SHP77 treated with DMSO at 0.1 percent for 48 hours (cell line): ENCODE measurements at regions not wholly inside any gene's neighbourhood (a gene's known extent, or its start where the extent isn't known, plus 50 kb on each side); places are given as distances from the start of the nearest gene placed in this dataset.
"Not testable (repeated sequence)": the region's sequence is repeated elsewhere in the genome, so short reads cannot be mapped to it uniquely, and the experiment has no call there.

Experiments
- DNase-seq: peaks from one replicate; lab custom pipeline; 2025; lab: John Stamatoyannopoulos, UW

DNA sequence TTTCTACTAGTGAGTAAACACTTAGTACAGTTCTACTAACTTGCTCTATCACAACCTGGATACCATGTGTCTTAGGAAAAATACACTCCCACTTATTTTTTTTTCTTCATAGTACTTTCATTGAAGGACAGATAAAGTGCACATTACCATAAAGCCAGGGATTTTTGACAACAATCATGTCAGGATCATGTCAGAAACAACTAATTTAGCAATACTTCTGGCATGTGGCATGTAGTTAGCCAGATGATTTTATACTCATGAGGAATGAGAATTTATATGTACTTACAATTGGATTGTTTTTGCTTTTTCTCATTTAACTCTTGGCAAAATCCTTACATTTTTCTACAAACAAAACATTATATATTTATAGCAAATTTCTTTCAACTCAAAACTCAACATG, 630.7 kb upstream of the GRM3 start:
- no peak for DNase-seq

- no peak for DNase-seq
Measured at GRCh38 chr7:86008898-86009297, 634.8 kb upstream of the GRM3 start.

DNA sequence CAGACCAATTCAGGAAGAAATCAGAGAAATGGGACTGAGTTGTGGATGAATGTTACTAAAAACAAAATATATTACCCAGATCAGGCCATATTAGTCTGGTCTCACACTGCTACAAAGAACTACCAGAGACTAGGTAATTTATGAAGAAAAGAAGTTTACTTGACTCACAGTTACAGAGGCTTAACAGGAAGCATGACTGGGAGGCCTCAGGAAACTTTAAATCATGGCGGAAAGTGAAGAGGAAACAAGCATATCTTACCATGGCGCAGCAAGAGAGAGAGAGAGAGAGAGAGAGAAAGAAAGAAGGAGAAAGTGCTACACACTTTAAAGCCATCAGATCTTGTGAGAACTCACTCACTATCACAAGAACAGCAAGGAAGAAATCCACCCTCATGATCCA, 636.8 kb upstream of the GRM3 start:
- DNase-seq, result no peak

DNA sequence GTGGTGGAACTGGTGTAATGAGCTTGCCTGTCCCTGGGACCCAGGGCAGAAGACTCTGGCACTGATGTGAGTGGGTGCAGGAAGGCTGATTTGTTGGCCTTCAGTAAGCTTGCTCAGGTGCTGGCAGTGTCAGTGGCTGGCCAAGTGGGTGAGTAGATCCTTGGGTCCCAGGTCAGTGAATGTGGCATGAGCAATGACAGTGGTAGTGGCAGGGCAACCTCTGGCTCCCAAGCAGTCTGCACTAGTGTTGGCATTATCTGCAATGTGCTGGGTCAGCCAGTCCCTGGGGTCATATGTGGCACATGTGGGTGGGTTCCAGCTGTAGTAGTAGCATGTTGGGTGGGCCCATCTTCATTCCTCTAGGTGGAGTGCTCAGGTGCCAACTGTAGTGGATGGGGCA, 640.9 kb upstream of the GRM3 start:
- DNase-seq, result no peak

GRCh38 chr7:85997515-85997914, 646.2 kb upstream of the GRM3 start:
- no peak for DNase-seq

GRCh38 chr7:85995101-85995500, 648.6 kb upstream of the GRM3 start:
- no peak for DNase-seq

- no peak for DNase-seq
Measured at GRCh38 chr7:85980740-85981139, 663.0 kb upstream of the GRM3 start.

GRCh38 chr7:85974176-85974575, 669.5 kb upstream of the GRM3 start:
- DNase-seq, result no peak

DNA sequence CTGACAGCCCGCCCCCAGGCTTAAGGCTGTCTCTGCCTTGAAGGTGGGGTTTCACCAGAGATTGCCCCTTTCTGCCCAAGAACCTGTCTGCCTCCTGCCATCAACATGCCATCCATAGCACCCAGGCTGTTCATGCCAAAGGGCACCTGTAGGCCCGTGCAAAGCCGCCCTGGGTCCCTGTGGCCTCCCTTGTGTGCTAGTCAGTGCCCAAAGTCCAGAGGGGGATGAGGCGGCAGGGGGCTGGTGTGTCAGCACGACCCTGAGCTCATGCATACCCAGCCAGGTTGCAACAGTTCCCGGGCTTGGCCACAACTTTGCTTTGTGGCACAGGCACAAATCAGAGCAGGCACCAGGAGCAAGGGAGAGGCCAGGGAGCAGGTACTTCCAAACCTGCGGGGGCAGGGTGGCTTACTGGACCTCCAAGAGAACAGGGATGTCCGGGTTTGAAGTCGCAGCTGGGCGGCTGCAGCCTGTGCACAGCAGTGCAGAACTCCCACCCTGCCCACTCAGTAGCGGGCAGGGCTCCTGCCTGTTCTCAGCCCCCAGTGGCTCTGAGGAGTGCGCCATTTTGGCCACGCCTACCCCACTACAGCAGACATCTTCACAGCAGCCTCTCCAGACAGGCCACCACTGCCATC, 671.1 kb upstream of the GRM3 start:
- no peak for DNase-seq

GRCh38 chr7:85954961-85955360, 688.7 kb upstream of the GRM3 start:
- no peak for DNase-seq

DNA sequence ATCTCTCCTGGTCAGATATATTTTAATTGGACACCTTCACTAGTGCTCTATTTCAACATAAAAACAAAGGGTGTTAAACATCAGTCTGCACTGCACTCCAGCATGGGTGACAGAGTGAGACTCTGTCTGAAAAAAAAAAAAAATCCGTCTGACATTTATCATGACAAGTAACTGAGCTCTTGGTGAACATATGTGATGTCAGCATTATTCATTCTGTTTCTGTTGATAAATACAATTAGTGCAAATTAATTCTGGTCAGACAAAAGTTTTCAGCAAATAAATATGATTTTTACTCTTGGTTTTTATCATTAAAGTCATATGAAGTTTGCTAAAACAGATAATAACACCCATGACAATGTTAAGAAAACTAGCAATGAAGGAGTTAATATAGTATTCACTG, 692.8 kb upstream of the GRM3 start:
- no peak for DNase-seq

DNA sequence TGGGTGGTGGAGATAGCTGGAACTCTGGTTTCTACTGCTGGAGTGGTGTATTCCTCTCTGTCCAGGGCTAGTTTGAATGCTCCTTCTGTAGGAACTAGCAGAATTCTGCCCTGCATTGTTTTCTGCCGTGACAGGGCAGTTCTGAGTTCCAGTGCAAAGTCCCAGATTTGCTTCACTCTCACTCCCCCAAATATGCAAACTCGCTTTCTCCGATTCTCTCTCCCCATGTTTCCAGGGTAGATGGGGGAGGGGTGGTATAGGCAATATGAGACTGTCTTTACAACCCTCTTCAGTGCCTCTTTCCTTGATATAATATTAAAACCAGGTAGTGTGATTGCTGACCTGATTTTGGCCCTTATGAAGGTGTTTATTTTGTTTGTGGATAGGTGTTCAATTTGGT, 693.3 kb upstream of the GRM3 start:
- no peak for DNase-seq

GRCh38 chr7:85947767-85948166, 695.9 kb upstream of the GRM3 start:
- no peak for DNase-seq

DNA sequence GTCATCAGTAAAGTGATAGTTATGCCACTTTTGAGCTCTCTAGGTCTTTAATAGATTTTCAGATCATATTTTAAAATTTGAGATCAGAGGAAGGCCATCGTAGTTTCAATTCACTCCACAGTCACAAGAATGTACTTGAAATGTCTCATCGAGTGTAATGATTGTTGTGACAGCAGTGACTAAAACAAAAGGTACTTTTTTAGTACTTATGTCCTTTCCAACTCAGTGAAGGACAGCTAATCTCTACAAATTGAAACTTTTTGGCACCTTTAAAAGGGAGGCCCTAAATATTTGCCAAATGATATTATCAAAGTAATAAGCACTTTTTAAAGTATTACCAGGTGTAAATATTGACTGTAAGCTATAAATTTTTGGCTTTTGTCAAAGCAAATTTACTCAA, 702.9 kb upstream of the GRM3 start:
- DNase-seq, result no peak

DNA sequence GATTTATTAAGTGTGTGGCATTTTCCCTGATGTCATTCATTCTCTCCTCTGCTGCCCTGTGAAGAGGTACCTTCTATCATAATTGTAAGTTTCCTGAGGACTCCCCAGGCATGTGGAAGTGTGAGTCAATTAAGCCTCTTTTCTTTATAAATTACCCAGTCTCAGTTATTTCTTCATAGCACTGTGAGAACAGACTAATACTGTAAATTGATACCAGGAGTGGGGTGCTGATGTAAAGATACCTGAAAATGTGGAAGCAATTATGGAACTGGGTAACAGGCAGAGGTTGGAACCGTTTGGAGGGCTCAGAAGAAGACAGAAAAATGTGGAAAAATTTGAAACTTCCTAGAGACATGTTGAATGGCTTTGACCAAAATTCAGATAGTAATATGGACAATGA, 711.8 kb upstream of the GRM3 start:
- no peak for DNase-seq

DNA sequence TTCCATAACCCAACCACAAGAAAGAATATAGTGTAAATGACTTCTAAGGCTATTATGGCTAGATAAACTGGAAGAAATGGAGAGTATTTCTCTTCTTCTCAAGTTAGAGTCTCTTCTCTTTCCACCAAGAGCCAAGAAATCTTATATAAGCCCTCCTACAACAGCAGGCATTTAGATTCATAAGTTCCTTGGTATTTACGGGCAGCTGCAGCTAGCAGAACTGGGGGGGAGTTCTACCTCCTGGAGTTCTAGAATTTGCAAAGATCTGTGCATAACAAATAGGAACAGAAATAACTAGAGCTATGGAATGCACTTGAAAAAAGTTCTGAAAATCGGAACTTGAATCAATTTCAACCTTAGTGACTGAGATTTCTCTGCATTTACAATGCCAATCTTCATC, 715.2 kb upstream of the GRM3 start:
- no peak for DNase-seq

GRCh38 chr7:85927226-85927625, 716.5 kb upstream of the GRM3 start:
- no peak for DNase-seq

GRCh38 chr7:85924062-85924461, 719.6 kb upstream of the GRM3 start:
- DNase-seq, result no peak

- no peak for DNase-seq
Measured at GRCh38 chr7:85916016-85916415, 727.7 kb upstream of the GRM3 start.

GRCh38 chr7:85914437-85914836, 727.6 kb upstream of the SEMA3D start:
- no peak for DNase-seq

GRCh38 chr7:85908051-85908450, 721.2 kb upstream of the SEMA3D start:
- no peak for DNase-seq

DNA sequence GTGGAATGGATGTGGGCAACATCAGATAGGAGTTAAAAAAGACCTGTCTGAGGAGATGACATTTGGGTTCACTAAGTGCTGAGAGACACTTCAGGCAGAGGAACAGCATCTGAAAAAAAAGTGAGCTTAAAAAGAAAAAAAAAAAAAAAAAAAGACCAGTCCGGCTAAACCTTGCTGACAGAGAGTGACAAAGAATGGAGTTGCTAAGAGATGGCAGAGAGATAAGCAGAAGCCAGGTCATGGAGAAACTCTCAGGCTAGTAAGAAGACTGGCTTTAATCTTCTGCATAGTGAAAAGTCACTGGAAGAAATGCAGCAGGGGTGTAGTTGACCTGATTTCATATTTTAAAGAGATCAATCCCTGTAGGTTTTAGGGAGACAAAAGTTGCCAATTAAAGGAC, 711.1 kb upstream of the SEMA3D start:
- no peak for DNase-seq

- no peak for DNase-seq
Measured at GRCh38 chr7:85896531-85896930, 709.7 kb upstream of the SEMA3D start.

DNA sequence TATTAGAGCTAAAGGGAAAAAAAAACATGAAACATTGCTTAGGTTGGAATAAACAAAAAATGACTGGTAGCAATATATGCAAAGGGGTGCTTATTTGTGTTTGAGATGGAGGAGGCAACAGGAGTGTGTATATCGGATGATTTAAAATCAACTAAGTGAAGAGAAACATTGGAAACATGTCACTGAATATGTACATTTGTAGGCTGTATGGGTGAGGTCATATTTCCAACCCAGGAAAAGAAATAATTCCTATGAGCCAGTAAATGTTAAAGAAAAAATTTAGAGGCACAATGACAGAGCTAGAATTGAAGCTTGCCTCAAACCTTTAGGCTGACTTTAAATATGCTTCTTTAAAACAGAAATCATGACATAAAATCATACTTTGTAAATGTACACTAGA, 709.0 kb upstream of the SEMA3D start:
- no peak for DNase-seq

DNA sequence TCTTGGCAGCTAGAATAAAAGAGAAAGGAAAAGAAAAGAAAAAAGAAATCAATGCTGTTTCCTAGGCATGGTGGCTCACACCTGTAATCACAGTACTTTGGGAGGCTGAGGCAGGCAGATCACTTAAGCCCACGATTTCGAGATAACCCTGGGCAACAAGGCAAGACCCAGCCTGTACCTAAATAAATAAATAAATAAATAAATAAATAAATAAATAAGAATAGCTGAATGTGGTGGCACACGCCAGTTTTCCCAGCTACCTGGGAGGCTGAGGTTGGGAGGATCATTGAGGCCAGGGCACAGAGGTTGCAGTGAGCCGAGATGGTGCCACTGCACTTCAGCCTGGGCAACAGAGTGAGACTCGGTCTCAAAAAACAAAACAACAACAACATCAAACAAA, 705.0 kb upstream of the SEMA3D start:
- not testable (repeated sequence) for DNase-seq
